ENCODE measurements at regions not wholly inside any gene's neighbourhood (a gene's known extent, or its start where the extent isn't known, plus 50 kb on each side); places are given as distances from the start of the nearest gene placed in this dataset.

DNA sequence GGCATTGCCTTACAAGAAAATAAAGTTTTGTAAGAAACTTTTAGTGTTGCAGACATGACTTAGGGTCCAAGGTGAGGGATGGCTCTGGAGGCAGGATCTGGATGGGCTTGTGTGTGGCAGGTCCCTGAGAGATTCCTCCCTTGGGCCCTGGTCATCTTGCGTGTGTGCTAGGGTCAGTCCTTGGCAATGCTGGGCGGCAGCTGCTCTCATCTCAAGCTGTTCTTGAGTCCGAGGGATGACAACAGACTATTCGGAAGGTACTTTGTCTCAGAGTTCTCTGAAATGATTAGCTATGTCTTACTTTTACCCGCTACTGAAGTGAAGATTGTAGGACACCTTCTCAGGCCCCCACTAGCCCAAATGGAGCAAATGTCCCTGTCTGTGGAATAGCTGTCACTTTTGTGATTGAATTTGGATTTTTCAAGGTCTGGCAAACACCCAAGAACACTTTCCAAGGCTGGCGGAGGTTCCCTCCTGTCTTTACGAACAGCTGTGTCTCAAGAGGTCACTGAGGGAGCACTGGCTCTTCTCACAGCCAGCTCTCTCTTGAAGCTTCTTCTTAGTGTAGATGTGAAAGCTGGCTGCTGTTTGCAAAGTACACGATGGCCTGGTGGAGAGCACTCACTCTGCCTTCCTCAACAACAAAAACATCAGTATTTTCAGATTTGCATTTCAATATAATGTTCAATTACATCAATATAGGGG is 253.6 kb downstream of the STK31 start:
- TF ChIP-seq, protein P1, sequence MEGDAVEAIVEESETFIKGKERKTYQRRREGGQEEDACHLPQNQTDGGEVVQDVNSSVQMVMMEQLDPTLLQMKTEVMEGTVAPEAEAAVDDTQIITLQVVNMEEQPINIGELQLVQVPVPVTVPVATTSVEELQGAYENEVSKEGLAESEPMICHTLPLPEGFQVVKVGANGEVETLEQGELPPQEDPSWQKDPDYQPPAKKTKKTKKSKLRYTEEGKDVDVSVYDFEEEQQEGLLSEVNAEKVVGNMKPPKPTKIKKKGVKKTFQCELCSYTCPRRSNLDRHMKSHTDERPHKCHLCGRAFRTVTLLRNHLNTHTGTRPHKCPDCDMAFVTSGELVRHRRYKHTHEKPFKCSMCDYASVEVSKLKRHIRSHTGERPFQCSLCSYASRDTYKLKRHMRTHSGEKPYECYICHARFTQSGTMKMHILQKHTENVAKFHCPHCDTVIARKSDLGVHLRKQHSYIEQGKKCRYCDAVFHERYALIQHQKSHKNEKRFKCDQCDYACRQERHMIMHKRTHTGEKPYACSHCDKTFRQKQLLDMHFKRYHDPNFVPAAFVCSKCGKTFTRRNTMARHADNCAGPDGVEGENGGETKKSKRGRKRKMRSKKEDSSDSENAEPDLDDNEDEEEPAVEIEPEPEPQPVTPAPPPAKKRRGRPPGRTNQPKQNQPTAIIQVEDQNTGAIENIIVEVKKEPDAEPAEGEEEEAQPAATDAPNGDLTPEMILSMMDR (conservative IDR thresholded peaks at IDR 0.05; ENCODE audit: low read depth, low read length): no peak
- no peak overlapping the region for H3K4me3 ChIP-seq (ENCODE audit: low read depth, low read length)
- no peak for DNase-seq (ENCODE audit: low read depth)

DNA sequence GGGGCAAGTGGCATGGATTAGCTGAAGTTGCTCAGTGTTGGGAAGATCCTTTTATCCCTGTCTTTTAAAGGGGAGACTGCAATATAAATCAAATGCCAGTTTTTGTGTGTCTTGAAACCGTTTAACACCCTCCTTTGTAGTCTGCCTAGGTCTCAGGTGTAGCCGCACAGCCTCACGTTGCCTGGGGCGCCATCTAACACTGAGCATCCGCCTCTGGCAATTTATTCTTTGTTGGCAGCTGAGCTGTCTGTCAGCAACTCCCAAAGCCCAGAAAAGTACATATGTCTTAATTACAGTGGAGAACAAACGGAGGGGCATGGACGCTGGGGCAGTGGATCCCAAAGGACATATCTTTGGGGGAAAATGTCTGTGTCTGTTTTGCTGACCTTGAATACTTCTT is 254.7 kb downstream of the STK31 start:
- DNase-seq (ENCODE audit: low read depth): no peak
- H3K4me3 ChIP-seq (ENCODE audit: low read depth, low read length): no peak overlapping the region
- TF ChIP-seq, protein P1 (conservative IDR thresholded peaks at IDR 0.05; ENCODE audit: low read depth, low read length): no peak

DNA sequence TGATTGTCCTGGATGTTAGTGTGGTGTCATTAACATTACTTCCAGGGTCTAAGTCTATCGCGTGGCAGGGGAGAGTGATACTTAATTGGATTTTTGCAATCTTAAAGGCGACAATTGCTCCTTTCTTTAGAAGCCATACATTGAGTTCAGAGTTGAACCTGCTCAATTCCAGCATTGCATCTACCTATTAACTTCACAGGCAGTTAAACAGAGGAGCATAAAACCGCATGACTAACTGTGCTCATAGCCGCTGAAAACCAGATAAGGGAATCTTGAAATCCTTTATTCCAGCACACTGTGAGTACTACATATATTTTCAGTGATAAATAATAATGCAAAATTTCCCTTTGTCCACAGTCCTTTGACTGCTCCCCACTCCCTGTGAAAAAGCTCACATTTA is 255.3 kb downstream of the STK31 start:
- TF ChIP-seq, protein P1 (conservative IDR thresholded peaks at IDR 0.05; ENCODE audit: low read depth, low read length): no peak
- H3K4me3 ChIP-seq (ENCODE audit: low read depth, low read length): no peak overlapping the region
- no peak for DNase-seq (ENCODE audit: low read depth)

DNA sequence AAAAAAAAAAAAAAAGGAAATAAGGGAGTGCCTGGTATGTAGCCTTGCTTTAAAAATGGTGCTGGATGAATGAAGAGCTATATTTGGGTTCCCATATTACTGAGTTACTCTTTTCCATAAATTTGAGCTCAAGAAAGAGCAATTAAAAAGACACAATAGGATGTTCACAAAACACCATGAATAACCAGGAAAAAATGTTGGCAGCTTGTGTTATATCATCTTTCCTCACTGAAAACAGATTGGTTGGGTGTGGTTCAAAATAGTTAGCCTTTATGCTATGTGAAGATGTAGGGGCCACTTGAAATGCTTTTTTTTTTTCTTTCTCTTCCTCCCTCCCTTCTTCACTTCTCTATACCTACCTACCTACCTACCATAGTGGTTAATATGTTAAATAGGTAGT is 256.9 kb downstream of the STK31 start:
- DNase-seq (ENCODE audit: low read depth): no peak
- H3K4me3 ChIP-seq (ENCODE audit: low read depth, low read length): no peak overlapping the region
- TF ChIP-seq, protein P1 (conservative IDR thresholded peaks at IDR 0.05; ENCODE audit: low read depth, low read length): no peak

DNA sequence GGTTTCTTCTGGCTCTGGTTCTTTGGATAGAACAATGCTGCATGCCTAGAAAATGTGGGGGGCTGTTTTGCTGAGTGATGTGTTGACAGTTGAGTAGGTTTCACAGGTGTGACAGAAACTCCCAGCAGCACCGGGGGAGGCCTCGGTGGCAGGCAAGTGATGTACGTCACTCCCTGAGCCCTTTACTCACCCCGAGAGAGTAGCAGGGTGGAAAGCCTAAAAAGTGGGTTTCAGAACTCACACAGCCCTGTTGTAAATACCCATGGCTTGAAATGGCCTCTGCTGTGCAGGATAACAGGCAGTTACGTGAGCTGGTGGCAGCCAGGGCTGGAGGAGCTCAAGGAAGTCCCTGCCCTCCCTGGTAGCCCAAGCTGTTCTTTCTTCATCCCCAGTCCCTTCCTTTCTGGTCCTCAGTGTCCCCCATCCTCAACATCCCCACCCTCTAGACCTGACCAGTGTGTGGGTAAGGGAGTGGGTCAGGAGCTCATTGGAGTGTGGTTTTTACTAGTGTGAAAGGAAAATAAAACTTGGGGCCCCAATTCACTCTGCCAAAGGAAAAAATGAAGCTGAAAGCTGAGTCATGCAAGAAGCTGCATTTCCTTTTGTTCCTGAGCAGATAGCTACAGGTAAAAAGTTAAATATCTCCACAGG is 258.1 kb downstream of the STK31 start:
- no peak overlapping the region for H3K4me3 ChIP-seq (ENCODE audit: low read depth, low read length)
- TF ChIP-seq, protein P1 (conservative IDR thresholded peaks at IDR 0.05; ENCODE audit: low read depth, low read length): no peak
- DNase-seq (ENCODE audit: low read depth): no peak

DNA sequence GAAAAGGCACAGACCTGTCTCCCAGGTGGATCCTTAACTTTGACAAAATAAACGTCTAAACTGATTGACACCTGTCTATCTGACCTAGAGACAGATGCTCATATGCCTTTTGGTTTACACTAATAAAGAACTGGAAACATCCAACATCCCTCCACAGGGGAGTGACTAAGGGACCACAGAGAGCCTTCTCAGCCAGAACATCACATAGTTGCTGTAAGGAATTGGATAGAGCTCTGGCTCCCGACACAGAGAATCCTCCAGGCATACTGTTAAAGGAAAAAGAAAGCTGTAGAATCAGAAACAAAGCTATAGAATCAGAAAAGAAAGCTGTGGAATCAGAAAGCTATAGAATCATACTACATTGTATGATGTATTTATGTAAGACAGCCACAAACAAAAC is 258.8 kb downstream of the STK31 start:
- no peak overlapping the region for H3K4me3 ChIP-seq (ENCODE audit: low read depth, low read length)
- DNase-seq (ENCODE audit: low read depth): no peak
- TF ChIP-seq, protein P1 (conservative IDR thresholded peaks at IDR 0.05; ENCODE audit: low read depth, low read length): no peak

DNA sequence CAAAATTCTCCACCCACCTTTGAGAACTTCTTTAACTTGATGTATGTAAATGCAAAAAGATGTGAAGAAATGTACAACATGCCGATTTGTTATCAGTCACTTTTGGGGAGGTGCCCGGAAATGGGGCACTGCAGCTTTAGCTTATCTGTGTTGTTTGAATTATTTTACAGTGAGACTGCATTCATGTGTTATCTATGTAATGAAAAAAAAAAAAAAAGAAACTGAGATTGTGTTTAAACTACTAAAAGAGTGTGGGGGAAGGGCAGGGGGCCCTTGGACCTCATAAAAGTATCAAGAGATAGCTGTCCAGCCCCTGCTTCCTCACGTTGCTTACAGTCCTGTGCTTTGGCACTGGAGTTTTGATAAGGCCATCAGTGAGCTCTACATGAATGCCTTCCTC is 259.4 kb downstream of the STK31 start:
- TF ChIP-seq, protein P1 (conservative IDR thresholded peaks at IDR 0.05; ENCODE audit: low read depth, low read length): no peak
- DNase-seq (ENCODE audit: low read depth): no peak

More for the DNA sequence above, 259.4 kb downstream of the STK31 start:
- no peak overlapping the region for H3K4me3 ChIP-seq (ENCODE audit: low read depth, low read length)

All from epithelial cell of proximal tubule (primary cell).